HS-5 (cell line): ENCODE measurements at regions not wholly inside any gene's neighbourhood (a gene's known extent, or its start where the extent isn't known, plus 50 kb on each side); places are given as distances from the start of the nearest gene placed in this dataset.

Experiments used
- DNase-seq: peaks from one replicate; pipeline ENCODE4 v3.0.0-alpha.2; 2012; ENCODE audit warnings: low read depth

DNA sequence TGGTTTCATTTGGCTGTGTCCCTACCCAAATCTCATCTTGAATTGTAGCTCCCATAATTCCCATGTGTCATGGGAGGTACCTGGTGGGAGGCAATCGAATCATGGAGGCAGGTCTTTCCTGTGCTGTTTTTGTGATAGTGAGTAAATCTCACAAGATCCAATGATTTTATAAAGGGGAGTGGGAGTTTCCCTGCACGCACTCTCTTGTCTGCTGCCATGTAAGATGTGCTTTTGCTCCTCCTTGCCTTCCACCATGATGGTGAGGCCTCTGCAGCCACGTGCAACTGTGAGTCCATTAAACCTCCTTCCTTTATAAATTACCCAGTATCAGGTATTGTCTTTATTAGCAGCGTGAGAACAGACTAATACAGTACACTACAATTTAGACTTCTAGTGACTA, 67.5 kb upstream of the LINC01488 start:
- no peak for DNase-seq

DNA sequence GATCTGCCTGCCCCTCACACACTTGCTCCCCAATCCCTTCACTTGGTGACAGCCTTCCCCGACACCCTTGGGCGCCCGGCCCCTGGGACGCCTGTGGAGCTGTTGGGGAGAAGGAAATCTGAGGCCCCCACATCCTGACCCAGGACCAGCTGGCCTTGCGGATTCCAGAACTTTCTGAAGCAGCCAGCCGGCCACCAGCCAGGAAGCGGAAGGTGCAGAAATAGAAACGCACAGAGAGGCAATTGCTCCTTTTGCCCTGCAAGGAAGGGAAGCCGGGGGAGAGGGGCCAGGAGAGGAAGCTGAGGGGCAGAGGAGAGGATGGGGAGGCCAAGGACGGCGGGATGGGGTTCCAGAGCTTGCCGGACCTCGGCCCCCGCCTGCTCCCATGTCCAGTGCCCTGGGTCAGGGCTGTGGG, 66.7 kb upstream of the LINC01488 start:
- no peak for DNase-seq

DNA sequence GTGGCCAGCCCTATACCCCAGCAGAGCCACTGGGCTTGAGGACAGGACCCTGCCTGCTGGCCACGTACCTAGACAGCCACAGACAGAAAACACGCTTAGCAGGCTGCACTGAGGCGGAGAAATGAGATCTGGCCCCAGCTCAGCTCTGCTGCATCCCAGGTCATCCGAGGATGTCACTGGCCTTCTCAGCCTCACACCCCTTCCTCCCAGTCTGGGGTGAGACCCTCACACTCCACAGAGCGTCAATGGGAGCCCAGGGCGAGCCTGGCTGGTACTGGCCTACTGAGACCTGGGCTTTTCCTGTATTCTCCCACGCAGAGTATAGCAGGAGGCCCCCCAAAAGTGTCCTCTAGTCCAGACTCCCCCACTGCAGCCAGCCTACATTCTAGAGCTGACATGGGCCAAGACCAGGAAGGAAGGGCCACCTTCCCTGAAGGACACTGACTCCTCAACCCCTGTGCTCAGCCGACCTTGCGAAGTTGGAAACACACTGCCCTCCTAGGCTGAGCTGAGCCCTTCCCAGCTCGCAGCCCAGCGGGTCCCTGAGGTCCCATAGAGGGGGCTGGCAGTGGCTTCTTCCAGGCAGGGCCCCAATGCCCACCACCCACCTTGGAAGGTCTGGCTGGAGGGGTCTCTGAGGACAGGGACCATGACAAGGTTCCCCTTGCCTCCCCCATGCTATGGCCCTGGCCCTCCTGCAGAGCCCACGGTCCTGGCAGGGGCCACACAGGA, 65.9 kb upstream of the LINC01488 start:
- no peak for DNase-seq

DNA sequence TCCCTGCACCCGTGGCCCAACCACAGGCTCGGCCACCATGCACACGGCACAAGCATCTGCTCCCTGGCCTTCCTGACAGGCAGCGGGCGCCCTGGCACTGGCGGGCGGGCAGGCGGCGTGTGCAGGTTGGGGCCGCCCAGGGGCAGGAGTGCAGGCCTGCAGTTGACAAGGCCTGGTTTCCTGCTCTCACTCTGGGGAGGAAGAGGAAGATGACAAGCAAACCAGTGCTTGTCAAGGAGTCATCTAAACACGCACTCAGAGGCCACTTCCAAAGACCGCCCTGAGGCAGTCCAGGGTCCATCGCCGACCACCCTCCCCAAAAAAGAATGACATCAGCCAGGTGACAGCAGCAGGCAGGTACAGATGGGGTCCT, 65.3 kb upstream of the LINC01488 start:
- no peak for DNase-seq

DNA sequence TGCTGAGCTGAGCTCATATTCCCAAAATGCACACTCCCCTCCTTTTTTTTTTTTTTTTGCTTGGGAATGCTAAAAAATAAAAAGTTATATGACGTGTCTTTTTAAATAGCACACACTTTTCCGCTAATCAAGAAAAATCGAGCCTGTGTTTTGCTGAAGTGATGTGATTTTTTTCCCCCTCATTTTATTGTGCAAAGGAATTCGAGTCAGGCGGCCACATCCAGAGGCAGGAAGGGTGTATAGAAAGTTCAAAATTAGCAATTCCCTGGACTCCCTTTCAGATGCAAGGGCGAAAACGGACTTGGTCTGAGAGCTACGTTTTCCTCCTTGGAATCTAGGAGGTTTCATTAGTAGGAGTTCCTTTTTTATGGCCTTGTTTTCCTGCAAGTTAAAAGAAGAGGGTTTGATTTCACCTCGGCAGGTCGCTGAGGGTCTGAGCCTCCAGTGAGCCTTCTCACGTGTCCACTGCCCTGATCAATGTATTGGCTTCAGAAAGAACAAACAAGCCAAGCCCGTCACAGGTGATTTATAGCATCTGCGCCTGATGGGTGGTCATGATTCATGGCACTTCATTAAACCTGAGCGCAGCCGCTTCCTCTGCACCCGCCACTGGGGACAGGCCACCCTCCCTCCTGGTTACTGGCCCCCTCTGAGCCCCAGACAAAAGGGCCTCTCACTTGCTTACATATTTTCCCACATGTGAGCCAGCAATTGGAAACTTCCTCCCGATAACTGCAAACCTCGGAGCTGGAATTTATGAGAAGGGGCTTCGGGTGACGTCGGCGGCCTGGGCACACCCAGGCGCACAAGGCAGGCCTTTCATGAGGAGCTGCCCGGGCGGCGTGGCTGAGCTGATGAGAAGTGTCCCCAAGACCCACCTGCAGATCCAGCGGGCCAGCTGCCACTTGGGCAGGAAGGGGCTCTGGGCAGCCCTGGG, 64.4 kb upstream of the LINC01488 start:
- DNase-seq: no peak

DNA sequence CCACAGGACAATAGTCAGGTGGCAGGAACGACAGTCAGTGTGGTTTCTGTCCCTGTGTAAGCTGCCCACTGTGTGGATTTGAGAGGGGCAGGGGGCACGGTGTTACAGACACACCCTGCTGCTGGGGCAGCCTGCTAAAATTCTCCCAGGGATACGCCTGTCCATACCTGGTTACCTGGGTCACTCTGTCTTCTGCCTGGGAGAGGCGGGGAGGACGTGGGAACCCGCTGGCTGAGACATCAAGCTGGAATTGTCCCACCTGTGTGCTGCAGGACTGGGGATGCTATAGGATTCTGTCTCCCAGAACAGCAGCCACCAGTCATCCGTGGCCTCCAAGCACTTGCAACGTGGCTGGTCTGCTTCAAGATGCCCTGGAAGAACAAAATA, 63.8 kb upstream of the LINC01488 start:
- DNase-seq: no peak

DNA sequence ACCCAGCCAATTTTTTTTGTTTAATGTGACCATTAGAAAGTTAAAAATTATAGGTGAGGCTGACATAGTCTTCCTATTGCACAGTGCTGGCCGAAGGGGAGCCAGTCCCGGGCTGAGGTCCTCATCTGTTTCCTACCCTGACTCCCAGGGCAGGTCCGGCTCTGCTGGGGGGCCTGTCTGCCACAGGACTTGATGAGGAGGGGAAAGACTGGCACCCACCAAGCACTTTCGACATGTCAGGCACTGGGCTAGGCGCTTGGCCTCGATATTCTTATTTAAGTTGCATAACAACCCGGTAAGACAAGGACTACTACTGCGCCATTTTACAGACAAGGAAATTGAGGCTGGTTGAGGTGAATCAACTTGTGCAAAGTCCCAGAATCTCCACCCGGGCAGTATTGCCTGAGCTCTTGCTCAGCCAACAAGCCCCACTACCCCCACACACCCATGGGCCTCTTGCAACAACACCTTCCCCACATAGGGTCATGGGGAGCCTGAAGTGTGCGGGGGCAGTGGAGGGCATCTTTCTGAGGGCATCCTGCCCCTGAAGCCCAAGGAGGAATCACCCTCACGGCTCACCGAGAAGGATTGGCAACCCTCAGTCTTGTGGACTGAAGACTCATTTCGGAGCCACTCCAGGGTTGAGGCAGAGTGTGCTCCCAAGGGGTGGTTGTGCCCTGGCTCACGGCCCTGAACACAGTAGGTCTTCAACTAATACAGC, 62.7 kb upstream of the LINC01488 start:
- no peak for DNase-seq

DNA sequence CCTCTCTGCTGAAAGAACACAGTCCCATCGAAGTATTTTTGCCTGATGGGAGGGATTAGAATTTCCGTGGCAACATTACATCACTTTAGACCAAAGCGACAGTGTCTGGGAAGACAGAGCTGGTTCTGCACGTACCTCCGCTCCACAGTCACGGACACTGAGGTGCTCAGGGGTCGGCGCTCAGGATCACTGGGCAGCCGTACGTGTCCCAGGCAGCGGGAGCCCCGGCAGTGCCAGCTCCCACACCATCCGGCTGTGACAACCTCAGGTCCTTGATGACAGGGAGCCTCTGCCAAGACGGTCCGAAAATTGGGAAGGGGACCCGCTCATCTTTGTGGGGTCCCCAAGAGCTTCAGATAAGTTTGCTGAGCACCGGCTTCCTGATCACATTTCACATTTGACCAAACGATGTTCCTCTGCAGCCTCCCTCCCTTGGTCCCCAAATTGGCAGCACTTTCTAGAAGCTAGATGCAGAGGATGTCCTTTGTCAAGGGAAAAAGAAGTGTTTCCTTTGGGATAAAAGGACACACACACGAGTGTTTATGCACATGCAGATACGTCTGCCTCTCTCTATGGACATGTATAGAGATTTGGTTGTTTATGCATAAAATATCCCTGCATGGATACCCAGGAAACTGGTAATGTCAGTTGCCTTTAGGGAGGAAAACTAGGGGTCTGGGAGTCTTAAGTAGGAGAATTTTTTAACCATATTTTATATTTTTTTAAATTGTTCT, 61.6 kb upstream of the LINC01488 start:
- no peak for DNase-seq

DNA sequence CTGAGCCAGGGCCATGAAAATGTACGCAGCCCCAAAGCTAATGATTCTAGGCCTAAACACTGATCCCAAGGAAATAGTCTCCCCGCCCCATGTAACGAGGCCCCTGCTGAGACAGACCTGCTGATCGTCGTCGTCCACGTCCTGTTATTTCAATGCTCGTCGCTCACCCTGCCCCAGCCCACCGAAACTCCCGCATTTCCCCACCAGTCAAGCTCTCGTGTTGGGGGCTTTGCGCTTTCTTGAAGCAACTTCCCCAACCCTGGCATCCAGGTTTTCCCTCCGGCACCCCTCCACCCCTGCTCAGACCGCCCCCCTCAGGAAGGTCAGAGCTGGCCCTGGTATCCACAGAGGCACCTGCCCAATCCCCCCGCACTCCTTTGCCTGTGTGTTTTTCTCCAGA, 58.8 kb upstream of the LINC01488 start:
- no peak for DNase-seq

DNA sequence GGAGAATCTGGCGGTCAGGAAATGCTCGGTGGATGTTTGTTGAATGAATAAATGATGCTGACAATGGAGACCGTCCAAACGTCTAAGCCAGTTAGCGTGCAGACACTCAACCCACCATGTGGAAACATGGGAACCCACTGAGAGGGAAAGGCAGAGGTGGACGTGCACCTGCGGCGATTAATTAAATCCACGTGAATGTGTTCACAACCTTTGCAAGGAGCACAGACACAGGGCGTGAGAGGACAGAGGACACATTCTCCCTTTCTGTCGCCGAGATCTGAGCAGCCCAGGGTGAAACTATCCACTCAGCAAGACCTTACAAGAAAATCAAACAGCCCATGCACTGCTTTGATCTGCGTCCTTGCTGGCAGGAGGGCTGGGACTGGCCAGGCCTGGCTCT, 58.3 kb upstream of the LINC01488 start:
- DNase-seq: no peak

DNA sequence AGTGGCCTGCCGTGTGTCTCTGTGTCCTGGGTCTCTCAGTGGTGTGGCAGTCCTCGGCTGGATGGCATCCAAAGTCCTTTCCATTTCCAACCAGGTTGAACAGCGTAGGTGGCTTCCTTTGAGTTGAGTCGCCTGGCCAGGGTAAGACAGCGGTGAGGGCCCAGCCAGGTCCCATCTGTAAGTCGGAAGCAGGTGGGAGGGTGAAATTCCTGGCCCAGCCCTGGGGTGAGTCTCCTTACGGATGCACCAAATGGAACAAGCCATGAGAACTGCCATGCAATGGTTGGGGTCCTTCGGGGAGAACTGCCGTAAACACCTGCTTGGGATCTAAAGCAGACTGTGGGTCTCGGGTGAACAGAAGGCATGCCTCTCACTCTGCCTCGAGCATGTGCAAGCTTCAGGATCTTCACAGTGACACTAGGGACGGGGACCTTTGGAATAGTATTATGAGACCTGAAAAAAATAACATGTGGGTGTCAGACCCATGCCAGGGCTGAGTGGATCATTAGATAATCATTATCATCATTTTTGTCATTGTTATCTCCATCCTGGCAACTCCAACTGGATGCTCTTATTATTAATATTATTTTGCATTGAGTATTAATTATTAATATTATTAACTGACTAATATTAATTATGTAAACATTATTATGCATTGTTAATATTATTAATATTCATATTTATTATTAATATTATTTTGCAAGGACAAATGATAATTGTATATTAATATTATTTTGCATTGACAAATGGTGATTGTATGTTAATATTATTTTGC, 57.7 kb upstream of the LINC01488 start:
- no peak for DNase-seq

DNA sequence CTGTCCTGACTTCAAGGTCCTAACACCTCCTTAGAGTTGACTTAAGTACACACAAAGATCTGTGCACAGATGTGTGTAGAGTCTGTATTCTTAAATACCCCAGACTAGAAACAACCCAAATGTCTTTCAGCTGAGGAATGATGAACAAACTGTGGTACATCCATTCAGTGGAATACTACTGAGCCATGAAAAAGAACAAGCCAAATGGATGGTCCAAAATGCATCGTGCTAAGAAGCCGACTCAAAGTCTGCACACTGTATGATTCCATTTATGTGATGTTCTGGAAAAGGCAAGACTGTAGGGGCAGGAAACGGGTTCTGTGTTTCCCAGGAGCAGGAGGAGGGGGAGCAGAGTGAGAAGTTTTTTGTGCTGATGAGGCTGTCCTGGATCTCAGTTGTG, 56.7 kb upstream of the LINC01488 start:
- DNase-seq: no peak

DNA sequence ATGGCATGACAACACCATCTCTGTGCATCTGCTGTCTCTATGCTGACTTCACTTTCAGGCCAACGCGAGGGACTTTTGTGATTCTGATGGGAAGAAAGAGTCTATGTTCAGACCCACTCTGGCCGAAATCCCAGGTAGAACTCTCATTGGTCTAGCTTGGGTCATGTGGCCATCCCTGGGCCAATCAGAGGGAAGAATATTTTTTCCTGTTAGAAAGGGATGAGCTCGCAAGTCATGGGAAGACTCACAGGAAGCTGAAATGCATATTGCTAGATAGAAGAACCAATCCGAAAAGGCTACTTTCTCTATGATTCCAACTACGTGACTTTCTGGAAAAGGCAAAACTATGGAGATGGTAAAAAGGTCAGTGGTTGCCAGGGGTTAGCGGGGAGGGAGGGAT, 56.0 kb upstream of the LINC01488 start:
- DNase-seq: no peak

DNA sequence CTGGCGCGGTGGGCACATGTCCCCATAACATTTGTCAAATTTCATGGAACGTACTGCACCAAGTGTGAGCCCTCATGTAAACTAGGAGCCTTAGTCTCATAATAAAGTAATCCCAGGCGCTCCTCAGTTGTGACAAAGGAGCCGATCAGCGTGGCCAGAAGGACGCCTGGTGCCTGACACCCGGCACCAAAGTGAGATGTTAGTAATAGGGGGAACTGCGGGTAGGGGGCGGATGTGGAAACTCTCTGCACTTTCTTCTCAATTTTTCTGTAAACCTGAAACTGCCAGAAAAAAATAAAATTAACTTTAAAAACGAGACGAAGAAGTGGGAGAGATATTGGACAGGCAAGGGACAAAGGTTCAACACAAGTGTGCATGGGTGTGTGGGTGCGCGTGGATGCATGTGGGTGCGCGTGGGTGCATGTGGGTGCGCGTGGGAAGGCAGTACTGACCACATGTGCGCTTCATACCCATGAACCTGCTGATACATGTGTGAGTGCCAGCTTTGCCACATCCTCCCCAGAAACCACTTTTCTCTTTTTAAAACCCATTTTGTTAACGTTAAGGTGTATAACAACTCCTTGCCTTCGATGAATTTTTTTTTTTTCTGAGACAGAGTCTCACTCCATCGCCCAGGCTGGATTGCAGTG, 55.4 kb upstream of the LINC01488 start:
- no peak for DNase-seq

DNA sequence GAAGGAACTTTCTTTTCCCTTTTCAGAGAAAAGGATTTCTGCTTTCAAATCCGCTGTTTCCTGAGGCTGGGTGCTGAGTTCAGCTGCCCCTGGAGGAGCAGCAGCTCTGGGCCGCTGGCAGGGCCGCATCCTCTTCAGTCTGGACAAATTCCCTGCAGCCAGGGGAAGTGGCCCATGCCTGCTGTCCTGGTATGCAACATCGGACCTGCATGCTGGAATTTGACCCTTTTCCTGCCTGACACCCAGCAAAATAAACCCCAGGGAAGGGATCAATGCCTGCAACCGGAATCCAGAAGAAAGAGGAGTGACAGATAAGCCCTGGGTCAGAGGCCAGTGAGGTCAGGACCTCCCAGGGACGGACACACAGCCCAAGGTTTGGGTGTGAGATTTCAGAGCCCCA, 54.1 kb upstream of the LINC01488 start:
- DNase-seq: no peak

DNA sequence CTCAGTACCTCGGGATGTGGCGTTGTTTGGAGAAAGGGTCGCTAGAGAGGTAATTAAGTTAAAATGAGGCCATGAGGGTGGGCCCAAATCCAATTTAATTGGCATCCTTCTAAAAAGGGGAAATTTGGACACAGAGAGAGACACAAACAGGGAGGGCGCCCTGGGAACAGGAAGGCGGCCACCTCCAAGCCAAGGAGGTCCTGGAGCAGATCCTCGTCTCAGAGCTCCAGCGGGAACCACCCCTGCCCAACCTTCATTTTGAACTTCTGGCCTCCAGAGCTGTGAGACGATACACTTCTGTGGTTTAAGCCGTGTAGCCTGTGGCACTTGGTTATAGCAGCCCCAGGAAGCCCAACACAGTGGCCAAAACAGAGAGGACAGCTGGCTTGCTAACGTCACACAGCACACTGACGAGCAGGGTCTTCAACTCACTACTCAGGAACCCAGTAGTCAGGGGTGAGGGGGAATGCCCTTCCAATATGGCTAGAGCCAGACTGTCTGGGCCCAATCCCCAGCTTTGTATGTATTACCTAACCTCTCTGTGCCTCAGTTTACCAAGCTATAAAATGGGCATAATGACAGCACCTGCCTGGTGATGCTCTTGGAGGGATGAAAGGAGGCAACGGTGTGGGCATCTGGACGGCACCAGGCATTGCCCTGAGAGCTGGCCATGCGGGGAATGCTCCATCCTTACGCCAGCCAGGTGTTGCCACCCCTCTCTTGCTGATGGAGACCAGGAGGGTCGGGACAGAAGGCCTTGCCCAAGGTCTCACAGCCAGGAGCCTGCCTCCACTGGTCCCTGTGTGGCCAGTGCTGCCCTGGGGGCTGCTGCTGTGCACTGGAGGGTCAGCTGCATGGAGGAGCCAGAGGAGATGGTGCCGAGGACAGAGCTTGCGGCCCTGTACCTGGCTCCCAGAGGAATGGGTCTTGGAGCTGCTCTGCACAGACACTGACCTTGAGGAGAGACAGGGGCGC, 53.3 kb upstream of the LINC01488 start:
- no peak for DNase-seq

DNA sequence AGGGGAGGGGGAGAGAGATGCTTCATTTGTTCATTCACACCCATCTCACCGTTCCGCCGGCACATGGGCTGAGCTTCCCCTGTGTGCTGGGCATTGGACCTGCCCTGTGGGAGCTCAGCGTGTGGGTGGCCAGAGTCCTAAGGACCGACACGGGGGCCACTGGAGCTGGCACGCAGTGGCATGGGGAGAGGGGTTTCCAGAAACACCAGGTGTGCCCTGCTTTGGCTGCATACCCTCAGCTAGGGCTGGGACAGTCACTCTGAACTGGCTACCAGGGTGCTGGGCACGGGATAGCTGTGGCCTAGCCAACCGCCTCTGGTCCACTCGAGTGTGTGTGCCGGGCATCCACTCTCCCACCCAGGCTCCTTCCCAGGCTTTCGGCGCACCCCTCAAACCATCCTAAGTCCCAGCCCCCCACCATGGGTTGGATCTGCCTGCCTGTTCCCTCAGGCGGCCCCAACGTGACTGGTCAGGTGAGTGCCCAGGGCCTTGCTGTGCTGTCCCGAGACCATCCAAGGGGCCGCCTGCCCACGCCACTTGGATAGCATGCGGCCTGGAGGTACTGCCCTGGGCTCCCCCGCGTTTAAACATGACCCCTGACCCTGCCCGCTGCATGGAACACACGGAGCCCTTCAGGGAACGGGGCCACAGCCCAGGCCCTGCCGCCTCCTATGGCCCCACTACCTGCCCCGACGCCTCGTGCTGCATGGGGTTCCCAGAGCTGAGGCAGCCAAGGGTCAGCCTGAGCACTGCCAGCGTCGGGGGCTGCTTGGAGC, 51.6 kb upstream of the LINC01488 start:
- no peak for DNase-seq

DNA sequence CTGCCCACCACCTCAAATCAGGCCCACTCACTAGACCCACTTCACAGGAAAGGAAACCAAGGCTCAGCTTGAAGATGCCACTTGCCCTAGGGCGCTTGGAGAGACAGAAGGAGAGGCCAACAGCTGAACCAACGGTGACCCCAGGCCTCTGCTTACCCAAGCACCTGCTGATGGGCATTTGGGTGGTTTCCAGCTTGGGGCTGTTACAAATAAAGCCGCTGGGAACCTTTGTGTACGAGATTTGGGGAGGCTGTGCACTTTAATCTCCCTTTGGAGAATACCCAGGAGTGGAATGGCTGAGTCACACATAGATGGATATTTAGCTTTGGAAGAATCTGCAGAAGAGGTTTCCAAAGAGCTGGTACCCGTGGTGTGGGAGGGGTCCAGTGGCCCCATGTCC, 50.9 kb upstream of the LINC01488 start:
- no peak for DNase-seq

DNA sequence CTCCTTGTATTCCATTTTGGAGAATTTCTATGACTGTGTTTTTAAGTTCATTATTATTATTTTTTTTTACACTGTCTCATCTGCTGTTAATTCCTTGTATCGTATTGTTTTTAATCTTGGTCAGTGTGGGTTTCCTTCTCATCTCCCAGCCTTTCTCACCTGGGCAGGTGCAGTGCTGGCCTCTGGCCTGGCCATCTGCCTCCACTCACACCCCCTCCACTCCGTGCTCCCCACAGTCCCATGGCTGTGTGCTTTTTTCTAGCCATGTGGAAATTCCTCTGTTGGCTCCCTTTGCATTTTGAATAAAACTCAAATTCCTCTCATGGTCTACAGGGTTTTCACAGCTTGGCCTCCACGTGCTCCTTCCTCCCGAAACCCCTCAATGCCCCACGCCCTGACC, 50.3 kb upstream of the LINC01488 start:
- DNase-seq: no peak
